Mucosa of rectum (tissue), 2 donors: ENCODE measurements at regions not wholly inside any gene's neighbourhood (a gene's known extent, or its start where the extent isn't known, plus 50 kb on each side); places are given as distances from the start of the nearest gene placed in this dataset.

ENCODE experiments used
- H3K27ac ChIP-seq, 2 donors: one replicate each; pipeline ENCODE4 v1.7.0; 2013; ENCODE audit warnings: inconsistent platforms in 2 of 2, low read depth in 2 of 2, low read length in 2 of 2
- H3K27me3 ChIP-seq, 2 donors: one replicate each; pipeline ENCODE4 v1.7.0; 2013; ENCODE audit warnings: low read length in 2 of 2; ENCODE audit not compliant: control insufficient read depth in 2 of 2, insufficient read depth in 2 of 2
- H3K36me3 ChIP-seq, 2 donors: one replicate each; pipeline ENCODE4 v1.7.0; 2013; ENCODE audit warnings: low read length in 2 of 2; ENCODE audit not compliant: control insufficient read depth in 2 of 2, insufficient read depth in 2 of 2
- H3K4me1 ChIP-seq, 2 donors: one replicate each; pipeline ENCODE4 v1.7.0; 2013; ENCODE audit warnings: low read length in 2 of 2, mild to moderate bottlenecking in 1 of 2; ENCODE audit not compliant: control insufficient read depth in 2 of 2, insufficient read depth in 2 of 2
- H3K4me3 ChIP-seq, 2 donors: one replicate each; pipeline ENCODE4 v1.7.0; 2013; ENCODE audit warnings: low read length in 2 of 2
- H3K9ac ChIP-seq, 2 donors: one replicate each; pipeline ENCODE4 v1.7.0; 2013; ENCODE audit warnings: low read length in 2 of 2, low read depth in 1 of 2, mild to moderate bottlenecking in 1 of 2
- H3K9me3 ChIP-seq, 2 donors: one replicate each; pipeline ENCODE4 v1.7.0; 2013; ENCODE audit warnings: low read length in 2 of 2; ENCODE audit not compliant: control insufficient read depth in 2 of 2
- donor health status: healthy.
- donor health status: Normal muscosa, but diverticular disease.

DNA sequence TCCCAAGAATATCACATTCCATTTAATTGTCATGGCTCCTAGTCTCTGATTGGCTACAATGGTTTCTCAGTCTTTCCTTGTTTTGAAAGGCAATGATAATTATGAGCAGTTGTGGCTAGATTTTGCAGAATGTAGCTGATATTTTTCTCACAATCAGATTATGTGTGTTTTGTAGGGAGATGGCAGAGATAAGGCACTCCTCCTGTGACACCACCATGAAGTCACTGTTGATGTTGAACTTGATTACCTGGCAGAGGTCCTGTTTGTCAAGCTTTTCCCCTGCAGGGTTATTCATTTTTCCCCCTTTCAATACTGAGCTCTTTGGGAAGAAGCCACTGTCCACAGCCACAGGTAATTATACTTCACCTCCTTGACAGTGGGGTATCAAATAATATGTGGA, 602.9 kb upstream of the PFKP start:
- Histone ChIP-seq H3K36me3 (no peaks in the 10 kb centered on the region), H3K27me3 (no peaks in the 10 kb centered on the region), H3K4me1 (no peaks in the 10 kb centered on the region), H3K4me3 (no peak overlapping the region), H3K27ac (no peak overlapping the region), H3K9me3 (peaks cover 0 to 2% of the 10 kb centered on the region in 2 donors), H3K9ac (no peak overlapping the region)

GRCh38 chr10:2463316-2463715, 604.0 kb upstream of the PFKP start:
- Histone ChIP-seq H3K27ac (no peak overlapping the region), H3K4me1 (no peaks in the 10 kb centered on the region), H3K9ac (no peak overlapping the region), H3K4me3 (no peak overlapping the region), H3K9me3 (no peaks in the 10 kb centered on the region), H3K27me3 (no peaks in the 10 kb centered on the region), H3K36me3 (no peaks in the 10 kb centered on the region)

- Histone ChIP-seq H3K36me3 (no peaks in the 10 kb centered on the region), H3K9ac (no peak overlapping the region), H3K4me3 (no peak overlapping the region), H3K27ac (no peak overlapping the region), H3K9me3 (no peaks in the 10 kb centered on the region), H3K4me1 (no peaks in the 10 kb centered on the region), H3K27me3 (no peaks in the 10 kb centered on the region)
Measured at GRCh38 chr10:2462581-2462980, 604.8 kb upstream of the PFKP start.

DNA sequence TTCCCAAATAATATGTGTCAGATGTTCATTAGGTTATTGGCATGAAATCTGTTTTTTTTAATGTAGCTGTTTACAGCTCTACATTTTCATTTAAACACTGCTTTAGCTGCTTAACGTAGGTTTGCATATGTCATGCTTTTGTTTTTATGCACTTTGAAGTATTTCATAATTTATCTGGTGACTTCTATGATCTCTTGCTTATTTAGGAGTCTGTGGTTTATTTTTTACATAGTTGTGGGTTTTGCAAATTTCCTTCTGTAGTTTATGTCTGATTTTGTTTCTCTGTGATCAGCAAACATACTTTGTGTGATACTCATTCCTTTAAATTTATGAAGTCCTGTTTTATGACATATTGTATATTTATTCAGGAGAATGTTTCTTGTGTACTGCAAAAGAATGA, 606.5 kb upstream of the PFKP start:
- H3K4me3 ChIP-seq, result no peak overlapping the region
- H3K9me3 ChIP-seq, result no peaks in the 10 kb centered on the region
- H3K27ac ChIP-seq, result no peak overlapping the region
- no peaks in the 10 kb centered on the region for H3K36me3 ChIP-seq
- H3K9ac ChIP-seq, result no peak overlapping the region
- no peaks in the 10 kb centered on the region for H3K4me1 ChIP-seq
- no peaks in the 10 kb centered on the region for H3K27me3 ChIP-seq

GRCh38 chr10:2459713-2460112, 607.6 kb upstream of the PFKP start:
- Histone ChIP-seq H3K9me3 (no peaks in the 10 kb centered on the region), H3K27me3 (no peaks in the 10 kb centered on the region), H3K4me3 (no peak overlapping the region), H3K36me3 (no peaks in the 10 kb centered on the region), H3K27ac (no peak overlapping the region), H3K4me1 (no peaks in the 10 kb centered on the region), H3K9ac (no peak overlapping the region)

DNA sequence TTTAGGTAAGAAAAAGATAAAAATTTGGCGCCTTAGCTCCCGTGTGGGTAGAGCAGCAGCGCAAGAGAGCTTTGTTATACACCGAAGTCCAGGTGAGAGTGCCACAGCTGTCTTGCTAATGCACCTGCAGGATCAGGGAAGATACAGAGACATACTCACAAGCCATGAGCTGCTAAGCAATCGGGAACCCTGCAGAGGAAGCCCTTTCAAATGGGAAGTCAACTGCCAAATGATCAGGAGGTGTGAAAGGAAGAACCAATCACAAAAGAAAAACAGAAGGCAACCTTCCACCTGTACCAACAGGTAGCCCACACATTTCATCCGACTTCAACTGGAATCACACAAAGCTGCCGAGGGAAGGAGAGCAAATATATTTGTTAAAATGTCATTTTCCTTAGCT, 610.5 kb upstream of the PFKP start:
- H3K4me1 ChIP-seq, result no peaks in the 10 kb centered on the region
- H3K27ac ChIP-seq, result no peak overlapping the region
- H3K4me3 ChIP-seq, result no peak overlapping the region
- no peak overlapping the region for H3K9ac ChIP-seq
- H3K36me3 ChIP-seq, result no peaks in the 10 kb centered on the region
- H3K9me3 ChIP-seq, result peaks cover 0 to 3% of the 10 kb centered on the region in 2 donors
- no peaks in the 10 kb centered on the region for H3K27me3 ChIP-seq

DNA sequence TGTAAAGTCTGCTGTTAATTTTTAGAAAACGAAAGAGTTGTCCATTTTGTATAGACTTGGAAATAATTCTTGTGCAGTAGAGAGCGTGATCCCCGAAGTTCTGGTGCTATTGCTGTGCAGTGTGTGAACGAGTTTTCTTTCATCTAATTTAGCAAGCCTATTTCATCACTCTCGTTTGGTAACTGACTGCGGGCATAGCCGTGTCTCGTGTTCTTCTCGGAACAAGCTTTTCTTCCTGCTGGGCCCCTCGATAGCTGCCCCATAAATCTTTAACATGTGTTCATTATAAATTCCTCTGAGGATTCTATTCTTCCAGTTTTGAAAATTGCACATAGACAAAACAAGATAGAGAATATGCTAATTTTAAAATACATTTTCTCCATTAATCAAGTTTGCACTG, 622.0 kb upstream of the PFKP start:
- Histone ChIP-seq H3K27me3 (no peaks in the 10 kb centered on the region), H3K9me3 (no peaks in the 10 kb centered on the region), H3K27ac (no peak overlapping the region), H3K36me3 (no peaks in the 10 kb centered on the region), H3K4me3 (no peak overlapping the region), H3K9ac (no peak overlapping the region), H3K4me1 (no peaks in the 10 kb centered on the region)

DNA sequence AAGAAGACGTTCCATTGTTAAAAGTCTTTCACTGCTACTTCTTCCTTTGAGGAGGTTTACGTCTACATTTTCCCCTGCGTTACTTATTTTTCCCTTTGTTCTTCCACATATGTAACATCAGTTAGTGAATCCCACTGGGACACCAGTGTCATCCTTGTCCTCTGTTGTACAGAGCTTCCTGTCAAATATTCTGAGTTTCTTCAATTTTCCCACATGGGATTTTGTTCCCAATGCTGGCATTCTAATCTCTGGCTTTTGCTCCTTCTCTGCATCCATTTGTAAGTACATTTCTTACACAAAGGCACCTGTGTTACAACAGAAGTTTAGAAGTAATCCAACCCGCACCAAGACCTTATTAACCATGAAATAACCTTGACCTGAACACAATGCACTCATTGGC, 627.4 kb upstream of the PFKP start:
- Histone ChIP-seq H3K4me3 (no peak overlapping the region), H3K36me3 (no peaks in the 10 kb centered on the region), H3K4me1 (no peaks in the 10 kb centered on the region), H3K9me3 (peaks cover 0 to 3% of the 10 kb centered on the region in 2 donors), H3K27me3 (no peaks in the 10 kb centered on the region), H3K9ac (no peak overlapping the region), H3K27ac (no peak overlapping the region)

GRCh38 chr10:2439000-2439399, 628.3 kb upstream of the PFKP start:
- Histone ChIP-seq H3K4me1 (no peaks in the 10 kb centered on the region), H3K9me3 (peaks cover 0 to 3% of the 10 kb centered on the region in 2 donors), H3K36me3 (no peaks in the 10 kb centered on the region), H3K4me3 (no peak overlapping the region), H3K27me3 (no peaks in the 10 kb centered on the region), H3K9ac (no peak overlapping the region), H3K27ac (no peak overlapping the region)

DNA sequence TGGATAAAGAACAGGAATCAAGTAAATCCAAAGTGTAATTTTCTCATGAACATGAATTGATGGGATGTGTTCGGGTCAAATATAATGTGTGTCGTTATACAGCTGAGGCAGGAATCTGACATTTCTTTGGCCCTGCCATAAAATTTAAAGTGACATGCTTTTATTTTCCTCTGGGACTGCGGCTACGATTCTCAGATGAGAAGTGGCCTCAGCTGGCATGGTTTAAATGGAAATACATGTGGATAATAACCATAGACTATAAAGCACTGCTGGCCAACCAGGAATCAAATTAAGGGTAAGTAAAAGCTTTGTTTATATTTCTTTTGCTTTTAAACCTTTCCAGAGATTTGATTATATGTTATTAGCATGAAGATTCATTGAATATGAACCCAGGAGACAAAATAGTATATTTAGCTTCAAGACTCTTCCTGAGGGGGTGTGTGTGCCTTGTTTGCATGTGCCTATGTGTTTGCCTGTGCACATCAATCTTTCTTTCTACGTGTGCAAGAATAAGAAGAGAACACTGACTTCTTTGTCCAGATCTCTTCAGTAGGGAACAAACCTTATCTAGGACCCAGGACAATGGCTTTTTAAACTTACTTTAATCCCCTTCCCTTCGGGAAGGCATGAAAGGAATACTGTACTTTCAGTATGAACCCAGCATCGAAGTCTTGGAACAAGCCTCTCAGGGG, 629.0 kb upstream of the PFKP start:
- Histone ChIP-seq H3K27me3 (no peaks in the 10 kb centered on the region), H3K9ac (no peak overlapping the region), H3K9me3 (peaks cover 0 to 3% of the 10 kb centered on the region in 2 donors), H3K4me3 (no peak overlapping the region), H3K36me3 (no peaks in the 10 kb centered on the region), H3K27ac (no peak overlapping the region), H3K4me1 (no peaks in the 10 kb centered on the region)

GRCh38 chr10:2436933-2437332, 630.4 kb upstream of the PFKP start:
- Histone ChIP-seq H3K4me1 (no peaks in the 10 kb centered on the region), H3K9me3 (peaks cover 0 to 3% of the 10 kb centered on the region in 2 donors), H3K27ac (no peak overlapping the region), H3K27me3 (no peaks in the 10 kb centered on the region), H3K9ac (no peak overlapping the region), H3K36me3 (no peaks in the 10 kb centered on the region), H3K4me3 (no peak overlapping the region)
